ENCODE measurements at regions not wholly inside any gene's neighbourhood (a gene's known extent, or its start where the extent isn't known, plus 50 kb on each side); places are given as distances from the start of the nearest gene placed in this dataset.

GRCh38 chr3:194011807-194012206, 124.1 kb upstream of the HES1 start:
- TF ChIP-seq POLR2A (IDR thresholded peaks at IDR 0.05), result no peak
- no peak for TF ChIP-seq CTCF (IDR thresholded peaks at IDR 0.05)

Data from esophagus squamous epithelium (tissue), 4 donors.